22Rv1 (cell line): ENCODE measurements at regions not wholly inside any gene's neighbourhood (a gene's known extent, or its start where the extent isn't known, plus 50 kb on each side); places are given as distances from the start of the nearest gene placed in this dataset.

ENCODE experiments used
- ZFX ChIP-seq: fragments of 450-650 bp; IDR thresholded peaks from 2 replicates; pipeline ENCODE4 v1.6.1; 2017; ENCODE audit warnings: antibody characterized with exemption, borderline replicate concordance
- TF ChIP-seq, protein P1 (sequence below): fragments of 450-650 bp; IDR thresholded peaks from 2 replicates; pipeline ENCODE4 v1.5.1; 2017; ENCODE audit warnings: mild to moderate bottlenecking

DNA sequence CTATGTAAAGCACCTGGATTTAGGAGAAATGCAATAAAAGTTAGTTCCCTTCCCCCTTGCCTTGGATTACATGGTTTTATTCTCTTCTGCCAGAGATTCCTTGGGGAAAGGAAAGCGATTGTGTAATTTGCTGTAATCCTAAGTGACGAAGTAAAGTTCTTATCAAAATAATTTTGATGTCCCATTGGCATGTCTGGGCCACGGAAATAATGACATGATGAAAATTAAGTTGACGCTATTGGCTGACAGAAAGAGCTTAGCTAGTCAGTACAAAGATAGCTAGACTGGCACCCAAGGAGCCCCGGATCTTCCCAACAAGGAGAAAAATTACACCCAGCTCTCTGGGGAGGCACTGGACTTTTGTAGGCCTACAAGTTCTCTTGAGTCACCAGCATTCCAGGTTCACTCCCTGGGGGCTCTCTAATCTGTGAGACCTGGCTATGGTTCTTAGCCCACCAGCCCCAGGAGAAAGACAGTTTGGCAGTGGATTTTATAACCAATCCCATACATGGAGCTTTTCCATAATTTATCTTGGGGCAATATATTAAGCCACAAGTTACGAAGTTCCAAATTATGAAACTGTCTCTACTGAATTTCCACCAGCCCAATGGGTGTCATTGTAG lies 59.9 kb downstream of the FOXA2 start:
- TF ChIP-seq, protein P1, sequence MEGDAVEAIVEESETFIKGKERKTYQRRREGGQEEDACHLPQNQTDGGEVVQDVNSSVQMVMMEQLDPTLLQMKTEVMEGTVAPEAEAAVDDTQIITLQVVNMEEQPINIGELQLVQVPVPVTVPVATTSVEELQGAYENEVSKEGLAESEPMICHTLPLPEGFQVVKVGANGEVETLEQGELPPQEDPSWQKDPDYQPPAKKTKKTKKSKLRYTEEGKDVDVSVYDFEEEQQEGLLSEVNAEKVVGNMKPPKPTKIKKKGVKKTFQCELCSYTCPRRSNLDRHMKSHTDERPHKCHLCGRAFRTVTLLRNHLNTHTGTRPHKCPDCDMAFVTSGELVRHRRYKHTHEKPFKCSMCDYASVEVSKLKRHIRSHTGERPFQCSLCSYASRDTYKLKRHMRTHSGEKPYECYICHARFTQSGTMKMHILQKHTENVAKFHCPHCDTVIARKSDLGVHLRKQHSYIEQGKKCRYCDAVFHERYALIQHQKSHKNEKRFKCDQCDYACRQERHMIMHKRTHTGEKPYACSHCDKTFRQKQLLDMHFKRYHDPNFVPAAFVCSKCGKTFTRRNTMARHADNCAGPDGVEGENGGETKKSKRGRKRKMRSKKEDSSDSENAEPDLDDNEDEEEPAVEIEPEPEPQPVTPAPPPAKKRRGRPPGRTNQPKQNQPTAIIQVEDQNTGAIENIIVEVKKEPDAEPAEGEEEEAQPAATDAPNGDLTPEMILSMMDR = no peak
- TF ChIP-seq ZFX = no peak
